ENCODE measurements at regions not wholly inside any gene's neighbourhood (a gene's known extent, or its start where the extent isn't known, plus 50 kb on each side); places are given as distances from the start of the nearest gene placed in this dataset.

DNA sequence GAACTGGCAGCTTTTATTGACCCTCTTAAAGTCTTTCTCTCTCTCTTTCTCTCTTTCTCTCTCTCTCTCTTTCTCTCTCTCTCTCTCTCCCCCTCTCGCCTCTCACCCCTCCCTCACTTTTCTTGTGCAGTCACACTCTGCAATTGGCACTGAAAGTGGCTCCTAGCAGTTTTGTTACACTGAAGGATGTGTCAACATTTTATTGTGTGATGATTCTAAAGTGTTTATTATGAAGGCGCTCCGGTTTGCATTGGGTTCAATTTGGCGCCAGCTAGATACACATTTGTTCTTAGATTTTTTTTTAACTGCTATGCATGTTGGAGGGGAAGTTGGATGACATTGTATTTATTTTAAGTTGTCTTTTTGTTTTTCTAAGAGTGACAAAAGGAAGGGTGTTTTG is 64.0 kb upstream of the CHRM3 start:
- CTCF ChIA-PET, result no interaction called here
- TF ChIP-seq, protein P1, sequence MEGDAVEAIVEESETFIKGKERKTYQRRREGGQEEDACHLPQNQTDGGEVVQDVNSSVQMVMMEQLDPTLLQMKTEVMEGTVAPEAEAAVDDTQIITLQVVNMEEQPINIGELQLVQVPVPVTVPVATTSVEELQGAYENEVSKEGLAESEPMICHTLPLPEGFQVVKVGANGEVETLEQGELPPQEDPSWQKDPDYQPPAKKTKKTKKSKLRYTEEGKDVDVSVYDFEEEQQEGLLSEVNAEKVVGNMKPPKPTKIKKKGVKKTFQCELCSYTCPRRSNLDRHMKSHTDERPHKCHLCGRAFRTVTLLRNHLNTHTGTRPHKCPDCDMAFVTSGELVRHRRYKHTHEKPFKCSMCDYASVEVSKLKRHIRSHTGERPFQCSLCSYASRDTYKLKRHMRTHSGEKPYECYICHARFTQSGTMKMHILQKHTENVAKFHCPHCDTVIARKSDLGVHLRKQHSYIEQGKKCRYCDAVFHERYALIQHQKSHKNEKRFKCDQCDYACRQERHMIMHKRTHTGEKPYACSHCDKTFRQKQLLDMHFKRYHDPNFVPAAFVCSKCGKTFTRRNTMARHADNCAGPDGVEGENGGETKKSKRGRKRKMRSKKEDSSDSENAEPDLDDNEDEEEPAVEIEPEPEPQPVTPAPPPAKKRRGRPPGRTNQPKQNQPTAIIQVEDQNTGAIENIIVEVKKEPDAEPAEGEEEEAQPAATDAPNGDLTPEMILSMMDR (IDR thresholded peaks at IDR 0.05; ENCODE audit: insufficient read depth in 1 of 2, low read depth in 1 of 2, low read length in 1 of 2, severe bottlenecking in 1 of 2, unreplicated experiment in 1 of 2), result no peak
- Mint-ChIP-seq H3K4me3 (ENCODE audit: unreplicated experiment) (no peak overlapping the region), H3K27ac (ENCODE audit: unreplicated experiment) (no peak overlapping the region), H3K9me3 (ENCODE audit: unreplicated experiment) (no peaks in the 10 kb centered on the region), H3K27me3 (ENCODE audit: insufficient read depth, unreplicated experiment) (no peaks in the 10 kb centered on the region), H3K4me1 (ENCODE audit: low read depth, unreplicated experiment) (no peaks in the 10 kb centered on the region), H3K36me3 (ENCODE audit: insufficient read depth, unreplicated experiment) (no peaks in the 10 kb centered on the region)
- Histone ChIP-seq H3K36me3 (ENCODE audit: control insufficient read depth, insufficient read depth, low read length) (no peaks in the 10 kb centered on the region), H3K4me3 (ENCODE audit: low read depth, low read length) (no peak overlapping the region), H3K27me3 (replicated peaks; ENCODE audit: control insufficient read depth, insufficient read depth, low read length) (no peaks in the 10 kb centered on the region), H3K4me1 (no peaks in the 10 kb centered on the region), H3K9me3 (no peaks in the 10 kb centered on the region)
- no peak for DNase-seq
- POLR2A ChIA-PET, result no interaction called here
- intact Hi-C loops (cut with micrococcal nuclease; ENCODE audit: unreplicated experiment), result no loop called here
- BruUV-seq (replicated peaks), result no TSS peak

- Mint-ChIP-seq H3K4me3 (ENCODE audit: unreplicated experiment) (no peak overlapping the region), H3K27me3 (ENCODE audit: insufficient read depth, unreplicated experiment) (no peaks in the 10 kb centered on the region), H3K9me3 (ENCODE audit: unreplicated experiment) (no peaks in the 10 kb centered on the region), H3K27ac (ENCODE audit: unreplicated experiment) (no peak overlapping the region), H3K4me1 (ENCODE audit: low read depth, unreplicated experiment) (no peaks in the 10 kb centered on the region), H3K36me3 (ENCODE audit: insufficient read depth, unreplicated experiment) (no peaks in the 10 kb centered on the region)
- no peak for DNase-seq
- Histone ChIP-seq H3K27me3 (replicated peaks; ENCODE audit: control insufficient read depth, insufficient read depth, low read length) (no peaks in the 10 kb centered on the region), H3K9me3 (no peaks in the 10 kb centered on the region), H3K4me3 (ENCODE audit: low read depth, low read length) (no peak overlapping the region), H3K4me1 (no peaks in the 10 kb centered on the region), H3K36me3 (ENCODE audit: control insufficient read depth, insufficient read depth, low read length) (no peaks in the 10 kb centered on the region)
- intact Hi-C loops (cut with micrococcal nuclease; ENCODE audit: unreplicated experiment), result loop anchor here (2.0 kb wide), 1 partner anchor 41 kb away; no protein-coding TSS in a partner anchor
- ChIA-PET CTCF (no interaction called here), POLR2A (no interaction called here)
- no TSS peak for BruUV-seq (replicated peaks)
- TF ChIP-seq, protein P1 (IDR thresholded peaks at IDR 0.05; ENCODE audit: insufficient read depth in 1 of 2, low read depth in 1 of 2, low read length in 1 of 2, severe bottlenecking in 1 of 2, unreplicated experiment in 1 of 2), result no peak
Measured at GRCh38 chr1:239321877-239322276, 64.5 kb upstream of the CHRM3 start.

DNA sequence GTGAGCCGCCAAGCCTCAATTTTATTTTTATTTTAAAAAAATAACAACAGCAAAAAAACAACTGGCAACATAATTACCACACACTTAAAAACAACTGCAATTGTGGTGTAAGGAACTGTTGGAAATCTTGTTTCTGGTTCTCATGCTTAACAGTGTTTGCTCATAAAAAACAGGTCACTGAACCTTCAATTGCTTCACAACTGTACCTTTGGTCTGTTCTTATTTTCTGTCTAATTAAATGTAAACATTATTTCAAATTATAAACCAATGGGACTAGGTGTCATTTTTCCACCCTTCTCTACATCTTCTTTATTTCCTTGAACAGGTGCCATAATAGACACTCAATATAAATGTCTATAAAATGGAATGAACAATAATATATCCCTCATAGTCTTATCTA is 68.4 kb upstream of the CHRM3 start:
- Mint-ChIP-seq H3K4me3 (ENCODE audit: unreplicated experiment) (no peak overlapping the region), H3K36me3 (ENCODE audit: insufficient read depth, unreplicated experiment) (no peaks in the 10 kb centered on the region), H3K4me1 (ENCODE audit: low read depth, unreplicated experiment) (no peaks in the 10 kb centered on the region), H3K9me3 (ENCODE audit: unreplicated experiment) (no peaks in the 10 kb centered on the region), H3K27me3 (ENCODE audit: insufficient read depth, unreplicated experiment) (no peaks in the 10 kb centered on the region), H3K27ac (ENCODE audit: unreplicated experiment) (no peak overlapping the region)
- Histone ChIP-seq H3K4me1 (no peaks in the 10 kb centered on the region), H3K4me3 (ENCODE audit: low read depth, low read length) (no peak overlapping the region), H3K27me3 (replicated peaks; ENCODE audit: control insufficient read depth, insufficient read depth, low read length) (no peaks in the 10 kb centered on the region), H3K9me3 (0 out of 2 replicates have a peak, but pooled peaks cover 6% of the 10 kb centered on the region), H3K36me3 (ENCODE audit: control insufficient read depth, insufficient read depth, low read length) (no peaks in the 10 kb centered on the region)
- ChIA-PET POLR2A (no interaction called here), CTCF (no interaction called here)
- DNase-seq, result no peak
- intact Hi-C loops (cut with micrococcal nuclease; ENCODE audit: unreplicated experiment), result no loop called here
- TF ChIP-seq, protein P1 (IDR thresholded peaks at IDR 0.05; ENCODE audit: insufficient read depth in 1 of 2, low read depth in 1 of 2, low read length in 1 of 2, severe bottlenecking in 1 of 2, unreplicated experiment in 1 of 2), result no peak
- no TSS peak for BruUV-seq (replicated peaks)

Data from Caco-2 (cell line).